Middle frontal gyrus (tissue), 1 donor: ENCODE measurements at regions not wholly inside any gene's neighbourhood (a gene's known extent, or its start where the extent isn't known, plus 50 kb on each side); places are given as distances from the start of the nearest gene placed in this dataset.

ENCODE experiments used
- DNase-seq: peaks from one replicate; pipeline ENCODE4 v3.0.0-alpha.2; 2015; ENCODE audit warnings: low spot score; ENCODE audit errors: extremely low spot score

DNA sequence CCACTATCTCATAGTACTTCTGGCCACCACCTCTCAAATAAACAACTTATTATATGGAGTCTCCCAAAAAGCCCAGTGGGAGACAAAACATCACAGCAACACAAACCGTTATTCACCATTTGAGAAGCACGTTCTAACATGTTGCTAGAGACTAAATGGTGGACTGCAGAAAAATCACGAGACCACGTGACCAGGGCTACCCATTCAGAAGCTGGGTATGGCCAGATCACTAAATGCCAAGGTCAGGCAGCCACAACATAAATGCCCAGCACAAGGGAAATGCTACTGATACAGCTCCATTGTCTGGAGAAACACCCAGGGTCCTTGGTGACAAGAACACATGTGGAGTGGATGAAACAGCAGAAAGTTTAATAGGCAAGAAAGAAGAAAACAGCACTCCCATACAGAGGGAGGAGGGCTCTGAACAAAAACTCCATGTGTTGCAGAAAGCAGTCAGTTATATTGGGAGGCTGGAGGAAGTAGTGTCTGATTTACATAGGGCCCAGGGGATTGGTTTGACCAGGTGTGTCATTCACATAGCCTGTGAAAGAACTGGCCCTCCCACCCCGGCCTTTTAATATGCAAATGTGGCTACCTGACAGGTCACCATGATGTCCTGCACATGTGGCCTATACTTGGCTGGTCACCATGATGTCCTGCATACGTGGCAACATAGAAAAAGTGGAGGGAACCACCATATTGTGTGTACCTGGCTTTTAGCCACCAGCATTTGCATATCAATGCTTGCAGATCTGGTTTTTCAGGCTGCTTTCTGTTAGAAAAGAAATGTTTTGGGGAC, 97.2 kb downstream of the TRIM36 start:
- DNase-seq = no peak

- DNase-seq = no peak
Observed at GRCh38 chr5:115070737-115071136, 99.0 kb downstream of the TRIM36 start.

GRCh38 chr5:115069087-115069968, 100.4 kb downstream of the TRIM36 start:
- peak; percentile 30 for DNase-seq

DNA sequence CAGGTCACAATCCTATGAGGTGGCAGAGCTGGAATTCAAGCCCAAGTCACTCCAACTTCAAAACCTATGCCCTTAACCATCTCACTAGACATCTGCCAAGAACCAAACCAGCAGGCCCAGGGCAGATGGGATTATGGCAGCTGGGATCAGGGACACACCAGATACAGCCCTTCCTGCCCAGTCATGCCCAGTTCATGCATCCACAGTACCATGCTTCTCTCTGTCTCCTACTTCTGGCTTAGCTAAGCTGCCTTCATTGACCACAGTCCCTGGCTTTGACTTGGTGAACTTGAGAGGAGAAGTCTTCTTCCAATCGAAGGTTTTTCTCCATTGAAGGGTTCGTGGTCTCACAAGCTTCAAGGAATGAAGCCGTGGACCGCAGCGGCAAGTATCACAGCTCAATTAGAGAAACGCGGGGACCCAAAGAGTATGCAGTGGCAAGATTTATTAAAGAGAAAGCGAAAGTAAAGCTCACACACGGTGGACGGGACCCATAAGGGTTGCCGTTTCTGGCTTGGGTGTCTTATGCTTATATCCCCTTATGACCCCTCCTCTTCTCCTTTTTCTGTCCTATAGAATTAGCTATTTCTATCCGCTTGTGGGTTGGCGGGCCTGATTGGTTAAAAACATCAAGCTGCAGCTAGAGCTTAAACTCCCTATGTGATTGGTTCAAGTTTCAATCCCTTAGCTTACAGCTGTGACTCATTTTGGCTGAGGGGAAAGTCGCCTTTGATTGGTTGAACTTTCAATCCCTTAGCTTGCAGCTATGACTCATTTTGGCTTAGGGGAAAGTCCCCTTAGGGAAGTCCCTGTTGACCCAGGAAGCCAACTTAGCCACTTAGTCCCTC, 101.2 kb downstream of the TRIM36 start:
- no peak for DNase-seq

GRCh38 chr5:115064380-115064779, 105.3 kb downstream of the TRIM36 start:
- DNase-seq = no peak

- DNase-seq = no peak
Observed at GRCh38 chr5:115054387-115054951, 115.2 kb downstream of the TRIM36 start.

- no peak for DNase-seq
Observed at GRCh38 chr5:115052948-115053347, 116.8 kb downstream of the TRIM36 start.

DNA sequence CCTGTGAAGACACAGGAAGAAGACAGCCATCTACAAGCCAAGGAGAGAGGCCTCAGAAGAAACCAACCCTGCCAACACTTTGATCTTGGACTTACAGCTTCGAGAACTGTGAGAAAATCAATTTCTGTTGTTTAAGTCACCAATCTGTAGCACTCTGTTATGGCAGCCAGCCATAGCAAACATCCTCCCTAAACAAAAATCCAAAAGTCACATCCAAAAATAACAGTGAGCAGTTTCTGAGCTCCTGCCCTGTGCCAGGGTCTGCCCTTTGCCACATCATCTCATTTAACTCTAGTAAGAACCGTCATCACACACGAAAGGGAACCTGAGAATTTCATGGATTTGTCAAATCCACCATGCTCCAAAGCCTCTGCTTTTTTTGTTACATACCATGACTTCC, 118.8 kb downstream of the TRIM36 start:
- DNase-seq = no peak

GRCh38 chr5:115033861-115034260, 135.8 kb downstream of the TRIM36 start:
- DNase-seq = no peak

- no peak for DNase-seq
Observed at GRCh38 chr5:115028557-115028956, 141.2 kb downstream of the TRIM36 start.

GRCh38 chr5:115024922-115025321, 144.8 kb downstream of the TRIM36 start:
- no peak for DNase-seq

GRCh38 chr5:115022303-115022702, 147.4 kb downstream of the TRIM36 start:
- DNase-seq = no peak

GRCh38 chr5:115016646-115017045, 153.1 kb downstream of the TRIM36 start:
- no peak for DNase-seq

- no peak for DNase-seq
Observed at GRCh38 chr5:114999176-114999575, 170.5 kb downstream of the TRIM36 start.

- no peak for DNase-seq
Observed at GRCh38 chr5:114989512-114989911, 180.2 kb downstream of the TRIM36 start.

DNA sequence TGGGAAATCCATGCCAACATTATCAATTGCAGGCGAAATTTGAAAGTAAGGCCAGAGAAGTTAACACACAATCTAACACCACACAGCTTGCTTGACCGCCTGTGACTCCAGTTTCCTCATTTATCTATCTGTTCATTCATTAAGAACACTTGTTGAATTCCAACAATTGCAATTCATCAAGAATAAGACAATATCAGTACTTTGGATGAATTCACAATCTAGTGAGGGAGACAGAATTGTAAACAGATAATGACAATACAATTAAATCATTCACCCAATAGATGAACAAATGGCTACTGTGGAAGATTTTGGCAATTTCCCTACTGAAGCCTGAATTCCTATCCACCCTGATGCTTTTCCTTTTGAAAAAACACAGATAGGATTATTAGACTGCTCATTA, 181.6 kb downstream of the TRIM36 start:
- peak; percentile 8 for DNase-seq

DNA sequence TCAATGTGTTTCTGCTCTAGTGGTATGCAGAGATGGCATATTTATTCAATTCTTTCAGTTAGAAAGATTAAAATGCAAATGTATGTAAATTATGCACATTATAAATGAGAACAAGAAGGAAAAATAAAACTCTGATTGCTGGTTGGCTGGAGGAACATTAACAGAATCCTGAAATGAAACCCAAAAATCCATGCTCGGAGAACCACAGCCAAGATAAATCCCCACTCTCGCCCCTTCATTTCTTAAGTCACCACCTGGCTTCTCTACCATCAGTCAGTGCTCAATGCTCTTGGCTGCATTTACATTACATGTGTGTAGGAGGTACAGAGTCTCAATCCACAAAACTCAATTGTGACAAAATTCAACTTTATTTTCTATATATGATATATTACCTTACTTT, 184.9 kb downstream of the TRIM36 start:
- DNase-seq = peak; percentile 6

- no peak for DNase-seq
Observed at GRCh38 chr5:114981111-114981510, 188.6 kb downstream of the TRIM36 start.

DNA sequence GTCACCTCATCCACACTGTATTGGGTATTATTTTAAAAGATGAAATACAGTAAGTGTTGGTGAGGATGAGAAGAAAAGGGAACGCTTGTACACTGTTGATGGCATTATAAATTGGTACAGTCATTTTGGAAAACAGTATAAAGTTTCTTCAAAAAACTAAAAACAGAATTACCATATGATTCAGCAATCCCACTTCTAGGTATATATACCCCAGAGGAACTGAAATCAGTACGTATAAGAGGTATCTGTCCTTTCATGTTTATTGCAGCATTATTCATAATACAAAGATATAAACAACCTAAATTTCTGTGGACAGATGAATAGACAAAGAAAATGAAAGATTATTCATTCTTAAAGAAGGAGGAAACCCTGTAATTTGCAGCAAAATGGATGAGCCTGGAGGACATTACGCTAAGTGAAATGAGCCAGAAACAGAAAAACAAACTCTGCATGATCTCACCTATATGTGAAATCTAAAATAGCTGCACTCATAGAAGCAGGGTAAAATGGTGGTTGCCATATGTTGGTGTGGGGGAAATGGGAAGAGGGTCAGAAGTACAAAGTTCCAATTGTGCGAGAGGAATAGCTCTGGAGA, 191.6 kb downstream of the TRIM36 start:
- no peak for DNase-seq

- DNase-seq = no peak
Observed at GRCh38 chr5:114969482-114969881, 200.2 kb downstream of the TRIM36 start.

- DNase-seq = peak; percentile 55
Observed at GRCh38 chr5:114957384-114957783, 212.3 kb downstream of the TRIM36 start.
